SU-DHL-6 (cell line): ENCODE measurements at regions not wholly inside any gene's neighbourhood (a gene's known extent, or its start where the extent isn't known, plus 50 kb on each side); places are given as distances from the start of the nearest gene placed in this dataset.

Experiments used
- H2AFZ ChIP-seq: fragments of 200-600 bp; sonication (generic); 2 replicates; pipeline ENCODE4 v1.6.1; 2014; ENCODE audit warnings: low read depth, mild to moderate bottlenecking, moderate library complexity, mixed read lengths, antibody characterized with exemption, low read length; ENCODE audit not compliant: severe bottlenecking
- H3F3A ChIP-seq: fragments of 200-600 bp; shearing (Covaris generic); 2 replicates; pipeline ENCODE4 v1.6.0; 2016; ENCODE audit warnings: antibody characterized with exemption, mild to moderate bottlenecking; ENCODE audit not compliant: insufficient read depth
- H3K27ac ChIP-seq: fragments of 200-600 bp; sonication (generic); 2 replicates; pipeline ENCODE4 v1.5.1; 2016; ENCODE audit warnings: low read depth, mild to moderate bottlenecking, low read length, moderate library complexity, mixed read lengths
- H3K27me3 ChIP-seq: fragments of 200-600 bp; sonication (generic), shearing (Covaris generic); 2 replicates; pipeline ENCODE4 v1.6.0; 2014; ENCODE audit warnings: mild to moderate bottlenecking, low read length
- H3K36me3 ChIP-seq: fragments of 200-600 bp; sonication (generic); 2 replicates; pipeline ENCODE4 v1.6.1; 2014; ENCODE audit warnings: mild to moderate bottlenecking, low read length, mixed read lengths
- H3K4me2 ChIP-seq: fragments of 300-600, 200-600 bp; shearing (Covaris generic), sonication (generic); 2 replicates; pipeline ENCODE4 v1.6.0; 2014; ENCODE audit warnings: low read length, low read depth, mild to moderate bottlenecking; ENCODE audit not compliant: poor library complexity, severe bottlenecking
- H3K4me3 ChIP-seq: fragments of 200-600 bp; sonication (generic); 2 replicates; pipeline ENCODE4 v1.5.1; 2014; ENCODE audit warnings: antibody characterized with exemption, low read length, mild to moderate bottlenecking, mixed read lengths; ENCODE audit not compliant: insufficient read depth, poor library complexity, severe bottlenecking
- H3K79me2 ChIP-seq: fragments of 200-600 bp; sonication (generic); 2 replicates; pipeline ENCODE4 v1.6.1; 2014; ENCODE audit warnings: mild to moderate bottlenecking, low read length, moderate library complexity; ENCODE audit not compliant: insufficient read depth
- H3K9ac ChIP-seq: fragments of 200-600 bp; sonication (generic); 2 replicates; pipeline ENCODE4 v1.7.0; 2014; ENCODE audit warnings: mild to moderate bottlenecking, low read length
- H3K9me2 ChIP-seq: fragments of 200-600 bp; sonication (generic); replicated peaks from 2 replicates; pipeline ENCODE4 v1.6.1; 2014; ENCODE audit warnings: low read length; ENCODE audit not compliant: insufficient read depth
- H3K9me3 ChIP-seq: fragments of 200-600 bp; sonication (generic); 2 replicates; pipeline ENCODE4 v1.6.1; 2014; ENCODE audit warnings: low read length, mixed read lengths; ENCODE audit not compliant: insufficient read depth
- H4K20me1 ChIP-seq: fragments of 200-600 bp; sonication (generic); 2 replicates; pipeline ENCODE4 v1.6.1; 2014; ENCODE audit warnings: low read depth, mild to moderate bottlenecking, antibody characterized with exemption, low read length, moderate library complexity, mixed read lengths
- EZH2phosphoT487 ChIP-seq: fragments of 200-600 bp; sonication (generic), shearing (Covaris generic); conservative IDR thresholded peaks from 2 replicates; pipeline ENCODE4 v1.6.1; 2018; ENCODE audit warnings: mild to moderate bottlenecking, antibody characterized with exemption, low read length, moderate library complexity, mixed read lengths
- TF ChIP-seq, protein P1 (sequence below): fragments of 200-600 bp; sonication (generic); IDR thresholded peaks from one replicate; pipeline ENCODE4 v1.5.1; 2017; ENCODE audit warnings: antibody characterized with exemption, mild to moderate bottlenecking, low read length, moderate library complexity; ENCODE audit not compliant: insufficient read depth, poor library complexity, severe bottlenecking

DNA sequence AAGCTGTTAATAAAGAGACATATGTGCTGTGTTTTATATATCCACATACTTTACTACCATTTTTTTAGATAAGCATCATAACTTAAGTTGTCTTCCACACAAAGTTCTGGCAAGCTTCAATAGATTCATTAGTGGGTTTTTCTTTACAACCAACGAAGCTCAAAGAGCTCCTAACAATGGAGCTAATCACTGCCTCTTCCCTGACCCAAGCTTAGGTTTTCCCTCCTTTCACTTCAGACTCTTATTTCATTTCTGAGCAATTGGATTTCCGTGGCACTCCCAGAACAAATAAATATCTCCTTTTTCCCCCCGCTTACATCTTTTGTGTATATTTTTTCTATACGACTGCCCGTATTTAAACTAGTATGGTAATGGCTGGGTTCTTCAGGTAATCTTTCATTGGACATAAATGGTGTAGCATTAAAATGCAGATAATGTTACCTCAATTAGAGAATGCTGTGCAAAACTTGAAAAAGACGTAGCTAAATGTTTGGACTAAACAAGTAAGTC lies 275.5 kb upstream of the TMEM161B start:
- Histone ChIP-seq H3K27ac (no peak overlapping the region), H3K9ac (no peak overlapping the region), H3K27me3 (no peaks in the 10 kb centered on the region), H3K9me3 (no peaks in the 10 kb centered on the region), H3K36me3 (no peaks in the 10 kb centered on the region), H2AFZ (no peak overlapping the region), H3K9me2 (no peaks in the 10 kb centered on the region), H3K4me3 (no peak overlapping the region), H3F3A (no peaks in the 10 kb centered on the region), H4K20me1 (no peaks in the 10 kb centered on the region), H3K79me2 (no peaks in the 10 kb centered on the region), H3K4me2 (no peak overlapping the region)
- TF ChIP-seq, protein P1, sequence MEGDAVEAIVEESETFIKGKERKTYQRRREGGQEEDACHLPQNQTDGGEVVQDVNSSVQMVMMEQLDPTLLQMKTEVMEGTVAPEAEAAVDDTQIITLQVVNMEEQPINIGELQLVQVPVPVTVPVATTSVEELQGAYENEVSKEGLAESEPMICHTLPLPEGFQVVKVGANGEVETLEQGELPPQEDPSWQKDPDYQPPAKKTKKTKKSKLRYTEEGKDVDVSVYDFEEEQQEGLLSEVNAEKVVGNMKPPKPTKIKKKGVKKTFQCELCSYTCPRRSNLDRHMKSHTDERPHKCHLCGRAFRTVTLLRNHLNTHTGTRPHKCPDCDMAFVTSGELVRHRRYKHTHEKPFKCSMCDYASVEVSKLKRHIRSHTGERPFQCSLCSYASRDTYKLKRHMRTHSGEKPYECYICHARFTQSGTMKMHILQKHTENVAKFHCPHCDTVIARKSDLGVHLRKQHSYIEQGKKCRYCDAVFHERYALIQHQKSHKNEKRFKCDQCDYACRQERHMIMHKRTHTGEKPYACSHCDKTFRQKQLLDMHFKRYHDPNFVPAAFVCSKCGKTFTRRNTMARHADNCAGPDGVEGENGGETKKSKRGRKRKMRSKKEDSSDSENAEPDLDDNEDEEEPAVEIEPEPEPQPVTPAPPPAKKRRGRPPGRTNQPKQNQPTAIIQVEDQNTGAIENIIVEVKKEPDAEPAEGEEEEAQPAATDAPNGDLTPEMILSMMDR = no peak
- no peak for TF ChIP-seq EZH2phosphoT487

DNA sequence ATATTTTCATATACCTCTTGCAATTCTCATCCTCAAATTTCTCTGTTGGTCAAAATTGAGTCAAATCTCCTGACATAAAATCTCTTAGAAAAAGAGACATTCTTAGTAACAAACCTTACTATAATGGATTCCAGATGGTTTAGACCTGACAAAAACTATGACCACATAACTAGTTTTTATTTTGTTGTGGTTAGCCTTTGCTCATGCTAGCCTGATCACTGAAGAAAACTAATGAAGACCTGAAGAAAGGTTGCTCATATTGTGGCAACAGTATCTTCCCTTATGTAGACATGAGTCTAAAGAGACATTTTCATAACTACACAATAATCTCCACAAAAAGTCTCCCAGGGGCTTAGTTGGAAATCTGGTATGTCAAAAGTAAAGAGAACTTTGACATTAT lies 274.1 kb upstream of the TMEM161B start:
- H3K9ac ChIP-seq = no peak overlapping the region
- H3K4me2 ChIP-seq = no peak overlapping the region
- no peaks in the 10 kb centered on the region for H3K79me2 ChIP-seq
- H3K27me3 ChIP-seq = no peaks in the 10 kb centered on the region
- no peaks in the 10 kb centered on the region for H3K9me3 ChIP-seq
- TF ChIP-seq EZH2phosphoT487 = no peak
- TF ChIP-seq, protein P1 = no peak
- no peaks in the 10 kb centered on the region for H3K9me2 ChIP-seq
- no peak overlapping the region for H3K27ac ChIP-seq
- H3K36me3 ChIP-seq = no peaks in the 10 kb centered on the region
- no peaks in the 10 kb centered on the region for H3F3A ChIP-seq
- no peaks in the 10 kb centered on the region for H4K20me1 ChIP-seq
- H3K4me3 ChIP-seq = no peak overlapping the region
- H2AFZ ChIP-seq = no peak overlapping the region

DNA sequence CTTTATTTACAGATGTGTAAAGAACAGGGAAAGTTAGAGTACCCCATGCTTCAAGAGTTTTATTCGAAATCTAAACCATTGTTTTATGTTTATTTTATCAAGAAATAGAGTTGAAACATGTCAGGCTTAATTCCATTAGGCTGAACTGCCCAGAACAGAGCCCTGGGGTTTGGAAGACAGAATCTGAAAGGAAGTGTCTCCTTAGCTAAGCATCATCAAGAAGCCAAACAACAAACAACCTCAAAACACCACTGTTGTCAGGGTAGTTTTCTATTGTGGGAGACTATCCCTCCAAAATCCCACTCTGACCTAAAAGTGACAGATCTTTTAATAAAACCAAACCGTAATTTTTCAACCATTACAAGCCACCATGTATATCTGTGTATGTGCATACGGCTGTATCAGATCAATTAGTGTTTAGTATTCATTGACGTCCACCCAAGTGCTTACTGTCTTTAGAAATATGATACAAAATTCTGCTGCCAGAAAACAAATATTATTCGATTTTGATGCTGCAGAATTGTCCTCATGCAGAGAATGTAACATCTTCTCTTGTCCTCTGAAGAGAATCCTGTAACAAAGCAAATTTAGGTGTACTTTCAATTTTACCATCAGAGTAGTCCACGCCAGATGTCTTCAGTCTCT lies 271.9 kb upstream of the TMEM161B start:
- Histone ChIP-seq H2AFZ (no peak overlapping the region), H3K36me3 (no peaks in the 10 kb centered on the region), H3K9ac (no peak overlapping the region), H3K4me3 (no peak overlapping the region), H3F3A (no peaks in the 10 kb centered on the region), H3K4me2 (no peak overlapping the region), H3K79me2 (no peaks in the 10 kb centered on the region), H3K9me3 (no peaks in the 10 kb centered on the region), H3K9me2 (no peaks in the 10 kb centered on the region), H3K27me3 (no peaks in the 10 kb centered on the region), H3K27ac (no peak overlapping the region), H4K20me1 (no peaks in the 10 kb centered on the region)
- no peak for TF ChIP-seq EZH2phosphoT487

DNA sequence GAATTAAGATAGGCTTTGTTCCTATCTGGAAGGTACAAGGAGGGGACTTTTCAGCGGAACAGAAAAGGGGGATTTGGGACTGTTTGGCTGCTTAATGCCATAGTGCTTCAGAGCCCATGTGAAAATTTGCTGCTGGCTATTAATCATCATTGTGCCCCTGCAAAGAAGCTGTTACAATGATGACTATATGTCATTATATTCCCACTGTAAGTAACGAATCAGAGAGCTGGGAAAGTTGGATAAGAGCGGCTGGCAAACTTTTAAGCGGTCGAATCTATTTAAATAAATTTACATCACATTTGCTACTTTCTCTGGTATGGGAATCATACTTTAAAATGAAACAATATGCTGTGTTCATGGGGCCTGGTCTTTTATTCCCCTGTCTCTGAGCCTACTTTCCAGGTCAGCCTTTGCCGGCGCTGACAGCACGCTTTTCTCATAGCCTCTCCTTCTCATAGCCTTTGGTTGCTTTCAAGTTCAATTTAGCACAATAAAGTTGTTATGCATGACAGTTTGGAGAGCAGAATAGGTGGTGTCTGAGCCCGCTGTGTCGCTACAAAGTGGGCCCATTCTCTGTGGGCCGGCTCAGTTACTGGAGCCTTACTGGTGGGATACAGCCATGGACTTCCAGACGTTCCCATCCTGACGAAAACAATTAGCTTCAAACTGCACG lies 271.2 kb upstream of the TMEM161B start:
- Histone ChIP-seq H3K27me3 (no peaks in the 10 kb centered on the region), H3K9me3 (no peaks in the 10 kb centered on the region), H3K9me2 (no peaks in the 10 kb centered on the region), H3K4me2 (no peak overlapping the region), H3F3A (no peaks in the 10 kb centered on the region), H3K27ac (no peak overlapping the region), H3K9ac (no peak overlapping the region), H4K20me1 (no peaks in the 10 kb centered on the region), H2AFZ (no peak overlapping the region), H3K79me2 (no peaks in the 10 kb centered on the region), H3K36me3 (no peaks in the 10 kb centered on the region), H3K4me3 (no peak overlapping the region)
- no peak for TF ChIP-seq EZH2phosphoT487
- TF ChIP-seq, protein P1 = no peak
